CD14-positive monocyte (primary cell): ENCODE measurements at regions not wholly inside any gene's neighbourhood (a gene's known extent, or its start where the extent isn't known, plus 50 kb on each side); places are given as distances from the start of the nearest gene placed in this dataset.

ENCODE experiments used
- DNase-seq, 3 donors: peaks; one replicate each; pipeline ENCODE4 v3.0.0-alpha.2; 2011 to 2022
- H2AFZ ChIP-seq: 2 replicates; pipeline ENCODE4 v1.6.0; 2012; ENCODE audit warnings: mild to moderate bottlenecking, low read depth, low read length, inconsistent platforms; ENCODE audit not compliant: insufficient read depth, poor library complexity, severe bottlenecking
- H3K27ac ChIP-seq, 2 donors: 1 replicate in 1 of 2; 2 replicates in 1 of 2; pipeline ENCODE4 v1.5.1; 2012 to 2013; ENCODE audit warnings: low read length in 2 of 2, control low read depth in 1 of 2, inconsistent platforms in 1 of 2, low read depth in 1 of 2, mild to moderate bottlenecking in 1 of 2
- H3K27me3 ChIP-seq, 2 donors: one replicate each; pipeline versions ENCODE4 v1.6.0 to v1.6.1; 2011 to 2013; ENCODE audit warnings: low read length in 2 of 2; ENCODE audit not compliant: control insufficient read depth in 2 of 2, insufficient read depth in 2 of 2
- H3K36me3 ChIP-seq, 2 donors: replicated peaks in 1 of 2; 1 replicate in 1 of 2; 2 replicates in 1 of 2; pipeline versions ENCODE4 v1.5.1 to v1.6.1; 2012 to 2013; ENCODE audit warnings: low read length in 2 of 2, control low read depth in 1 of 2, inconsistent platforms in 1 of 2, mild to moderate bottlenecking in 1 of 2; ENCODE audit not compliant: insufficient read depth in 2 of 2, control insufficient read depth in 1 of 2
- H3K4me1 ChIP-seq, 2 donors: 1 replicate in 1 of 2; 2 replicates in 1 of 2; pipeline versions ENCODE4 v1.5.1 to v1.6.1; 2012 to 2013; ENCODE audit warnings: low read length in 2 of 2, control low read depth in 1 of 2, inconsistent platforms in 1 of 2, mild to moderate bottlenecking in 1 of 2, moderate library complexity in 1 of 2; ENCODE audit not compliant: insufficient read depth in 2 of 2, control insufficient read depth in 1 of 2
- H3K4me2 ChIP-seq: replicated peaks from 2 replicates; pipeline ENCODE3; 2012; ENCODE audit warnings: low read length, moderate library complexity, mild to moderate bottlenecking; ENCODE audit not compliant: poor library complexity, severe bottlenecking; ENCODE audit errors: extremely low read depth
- H3K4me3 ChIP-seq, 3 experiments: fragments of 200-600 bp in 1 of 3; sonication (generic) in 1 of 3; replicated peaks in 1 of 3; 1 replicate in 2 of 3; 2 replicates in 1 of 3; pipeline ENCODE4 v1.5.1; 2011 to 2013; ENCODE audit warnings: low read length in 3 of 3, mild to moderate bottlenecking in 3 of 3, control low read depth in 2 of 3, low read depth in 2 of 3, inconsistent platforms in 1 of 3, moderate library complexity in 1 of 3
- H3K79me2 ChIP-seq: 2 replicates; pipeline ENCODE4 v1.6.0; 2012; ENCODE audit warnings: mild to moderate bottlenecking, control low read depth, inconsistent platforms, low read length, moderate library complexity; ENCODE audit not compliant: insufficient read depth
- H3K9ac ChIP-seq: 2 replicates; pipeline ENCODE4 v1.6.0; 2017; ENCODE audit warnings: low read length, mild to moderate bottlenecking; ENCODE audit not compliant: insufficient read depth, poor library complexity, severe bottlenecking
- H3K9me3 ChIP-seq, 2 donors: replicated peaks in 1 of 2; 1 replicate in 1 of 2; 2 replicates in 1 of 2; pipeline versions ENCODE4 v1.5.1 to v1.6.1; 2012 to 2013; ENCODE audit warnings: low read length in 2 of 2, control low read depth in 1 of 2; ENCODE audit not compliant: control insufficient read depth in 1 of 2, insufficient read depth in 1 of 2
- H4K20me1 ChIP-seq: 2 replicates; pipeline ENCODE4 v1.6.0; 2012; ENCODE audit warnings: mild to moderate bottlenecking, low read length, control low read depth, moderate library complexity; ENCODE audit not compliant: insufficient read depth
- H3K27ac Mint-ChIP-seq, 7 donors: one replicate each; pipeline ENCODE4 v1.8.0; 2020; ENCODE audit warnings: mild to moderate bottlenecking in 7 of 7, mixed read lengths in 7 of 7, moderate library complexity in 6 of 7, inconsistent platforms in 2 of 7
- H3K27me3 Mint-ChIP-seq, 3 donors: one replicate each; pipeline ENCODE4 v1.8.0; 2021 to 2022; ENCODE audit warnings: low read depth in 3 of 3, mild to moderate bottlenecking in 3 of 3, mixed read lengths in 3 of 3, moderate library complexity in 3 of 3, inconsistent platforms in 1 of 3
- H3K36me3 Mint-ChIP-seq, 2 donors: one replicate each; pipeline ENCODE4 v1.8.0; 2020; ENCODE audit warnings: mixed read lengths in 2 of 2, inconsistent platforms in 1 of 2, mild to moderate bottlenecking in 1 of 2
- H3K4me1 Mint-ChIP-seq: one replicate; pipeline ENCODE4 v1.8.0; 2020; ENCODE audit warnings: mild to moderate bottlenecking, mixed read lengths
- H3K4me3 Mint-ChIP-seq, 2 donors: one replicate each; pipeline ENCODE4 v1.8.0; 2020; ENCODE audit warnings: mild to moderate bottlenecking in 2 of 2, mixed read lengths in 2 of 2, moderate library complexity in 1 of 2
- H3K9me3 Mint-ChIP-seq, 7 donors: one replicate each; pipeline ENCODE4 v1.8.0; 2020 to 2022; ENCODE audit warnings: mixed read lengths in 7 of 7, mild to moderate bottlenecking in 6 of 7, moderate library complexity in 6 of 7, inconsistent platforms in 2 of 7
- CTCF ChIP-seq: fragments of 200-600 bp; IDR thresholded peaks from one replicate; pipeline ENCODE4 v1.8.0; 2022; ENCODE audit warnings: antibody characterized with exemption, mild to moderate bottlenecking
- WGBS: methylation state at CpG from one replicate; pipeline ENCODE4 v1.1.5; 2013; ENCODE audit warnings: missing lambda C conversion rate; ENCODE audit not compliant: insufficient coverage; 5-methylcytosine and 5-hydroxymethylcytosine counted together
- intact Hi-C, 2 donors: fragments of 100-400 bp; cut with micrococcal nuclease; formaldehyde crosslinking; loops; one replicate each; pipeline versions ENCODE4 v1.15.0 to v1.15.1; 2023

- DNase-seq: no peak
- Mint-ChIP-seq H3K4me3 (no peak overlapping the region), H3K27me3 (peaks cover 0 to 1% (median 0%) of the 10 kb centered on the region in 3 donors), H3K36me3 (no peaks in the 10 kb centered on the region), H3K9me3 (peaks cover 0 to 2% (median 0%) of the 10 kb centered on the region in 7 donors), H3K4me1 (peaks cover 5% of the 10 kb centered on the region), H3K27ac (no peak overlapping the region)
- no peak for TF ChIP-seq CTCF
- no peaks in the 10 kb centered on the region for H3K36me3 ChIP-seq
- no peak overlapping the region for H2AFZ ChIP-seq
- no peaks in the 10 kb centered on the region for H3K4me1 ChIP-seq
- no peaks in the 10 kb centered on the region for H3K27me3 ChIP-seq
- intact Hi-C loops: no loop called here
- no peak overlapping the region for H3K4me3 ChIP-seq
- no peak overlapping the region for H3K4me2 ChIP-seq
- H3K79me2 ChIP-seq: no peaks in the 10 kb centered on the region
- H3K27ac ChIP-seq: no peak overlapping the region
- H3K9me3 ChIP-seq: no peaks in the 10 kb centered on the region
- H3K9ac ChIP-seq: no peak overlapping the region
- no peaks in the 10 kb centered on the region for H4K20me1 ChIP-seq
Observed at GRCh38 chr12:90299666-90300065, 591.0 kb upstream of the ATP2B1 start.

DNA sequence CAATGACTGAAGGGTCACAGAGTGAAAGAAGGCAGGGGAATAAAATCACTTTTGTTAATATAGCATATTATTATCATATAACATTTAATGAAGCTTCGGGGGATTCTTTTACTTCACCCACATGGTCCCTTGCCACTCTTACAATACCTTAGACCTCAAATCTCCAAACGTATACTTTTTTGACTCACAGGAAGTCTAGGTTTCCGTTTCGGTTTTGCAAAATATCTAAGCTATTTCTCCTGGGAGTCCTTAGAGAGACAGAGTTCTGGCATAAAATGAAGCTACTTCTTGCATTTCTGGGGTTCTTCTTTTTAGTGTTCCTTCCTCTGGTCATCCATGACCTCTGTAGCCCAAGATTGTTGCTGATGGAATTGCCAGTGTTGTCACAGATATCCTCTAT, 590.5 kb upstream of the ATP2B1 start:
- Mint-ChIP-seq H3K27me3 (peaks cover 0 to 1% (median 0%) of the 10 kb centered on the region in 3 donors), H3K9me3 (no peaks in the 10 kb centered on the region), H3K27ac (peak overlapping the region in 1 of 7 donors; percentile 25), H3K4me3 (no peak overlapping the region), H3K36me3 (no peaks in the 10 kb centered on the region), H3K4me1 (peaks cover 5% of the 10 kb centered on the region)
- Histone ChIP-seq H3K4me3 (no peak overlapping the region), H3K27ac (no peak overlapping the region), H3K9me3 (no peaks in the 10 kb centered on the region), H3K36me3 (no peaks in the 10 kb centered on the region), H2AFZ (no peak overlapping the region), H4K20me1 (no peaks in the 10 kb centered on the region), H3K4me2 (no peak overlapping the region), H3K4me1 (no peaks in the 10 kb centered on the region), H3K9ac (no peak overlapping the region), H3K79me2 (no peaks in the 10 kb centered on the region), H3K27me3 (no peaks in the 10 kb centered on the region)
- no peak for TF ChIP-seq CTCF
- intact Hi-C loops: no loop called here
- WGBS: 67% methylated on average over 2 of the region's 4 CpGs
- no peak for DNase-seq
